Neuronal stem cell (in vitro differentiated cells): ENCODE measurements at regions not wholly inside any gene's neighbourhood (a gene's known extent, or its start where the extent isn't known, plus 50 kb on each side); places are given as distances from the start of the nearest gene placed in this dataset.

Experiments used
- DNase-seq: peaks from one replicate; pipeline ENCODE4 v3.0.0-alpha.2; 2013; ENCODE audit warnings: low spot score
- H2AFZ ChIP-seq: one replicate; pipeline ENCODE4 v1.6.1; 2013; ENCODE audit warnings: mild to moderate bottlenecking, low read length, inconsistent platforms
- H2AK5ac ChIP-seq: 2 replicates; pipeline ENCODE4 v1.6.1; 2013; ENCODE audit warnings: low read depth, mild to moderate bottlenecking, inconsistent platforms, low read length, moderate library complexity, mixed read lengths
- H2BK120ac ChIP-seq: 2 replicates; pipeline ENCODE4 v1.6.1; 2013; ENCODE audit warnings: low read depth, mild to moderate bottlenecking, inconsistent platforms, low read length, moderate library complexity, mixed read lengths
- H2BK12ac ChIP-seq: one replicate; pipeline ENCODE4 v1.6.1; 2013; ENCODE audit warnings: low read length, inconsistent platforms
- H2BK15ac ChIP-seq: 2 replicates; pipeline ENCODE4 v1.6.1; 2013; ENCODE audit warnings: mild to moderate bottlenecking, low read length, inconsistent platforms, mixed read lengths
- H2BK5ac ChIP-seq: one replicate; pipeline ENCODE4 v1.6.1; 2013; ENCODE audit warnings: inconsistent platforms, mild to moderate bottlenecking, low read length, moderate library complexity
- H3K14ac ChIP-seq: one replicate; pipeline ENCODE4 v1.6.1; 2013; ENCODE audit warnings: low read length, inconsistent platforms
- H3K18ac ChIP-seq: 2 replicates; pipeline ENCODE4 v1.6.1; 2013; ENCODE audit warnings: low read length, inconsistent platforms
- H3K23ac ChIP-seq: 2 replicates; pipeline ENCODE4 v1.6.1; 2013; ENCODE audit warnings: low read depth, mild to moderate bottlenecking, mixed read lengths, low read length, inconsistent platforms; ENCODE audit not compliant: poor library complexity
- H3K27ac ChIP-seq: replicated peaks from 3 replicates; pipeline ENCODE4 v1.5.1; 2013; ENCODE audit warnings: low read length, inconsistent platforms
- H3K27me3 ChIP-seq, 3 experiments: 2 replicates each; pipeline ENCODE4 v1.6.1; 2013; ENCODE audit warnings: low read length in 3 of 3, mild to moderate bottlenecking in 2 of 3, inconsistent platforms in 1 of 3, low read depth in 1 of 3, mixed read lengths in 1 of 3, moderate library complexity in 1 of 3; ENCODE audit not compliant: control insufficient read depth in 3 of 3, insufficient read depth in 3 of 3
- H3K36me3 ChIP-seq, 2 donors: replicated peaks in 1 of 2; 2 replicates each; pipeline ENCODE4 v1.6.1; 2013; ENCODE audit warnings: low read length in 2 of 2; ENCODE audit not compliant: control insufficient read depth in 2 of 2, insufficient read depth in 2 of 2
- H3K4ac ChIP-seq: 2 replicates; pipeline ENCODE4 v1.6.1; 2013; ENCODE audit warnings: inconsistent platforms, mild to moderate bottlenecking, low read length, moderate library complexity
- H3K4me1 ChIP-seq, 2 donors: 1 replicate in 1 of 2; 2 replicates in 1 of 2; pipeline ENCODE4 v1.6.1; 2013; ENCODE audit warnings: low read length in 2 of 2, low read depth in 1 of 2; ENCODE audit not compliant: control insufficient read depth in 2 of 2, insufficient read depth in 1 of 2
- H3K4me2 ChIP-seq: one replicate; pipeline ENCODE4 v1.6.1; 2013; ENCODE audit warnings: mild to moderate bottlenecking, low read length, inconsistent platforms; ENCODE audit not compliant: insufficient read depth, poor library complexity, severe bottlenecking
- H3K4me3 ChIP-seq, 2 donors: 2 replicates each; pipeline ENCODE4 v1.5.1; 2013; ENCODE audit warnings: low read length in 2 of 2, mild to moderate bottlenecking in 2 of 2, inconsistent platforms in 1 of 2, moderate library complexity in 1 of 2
- H3K79me1 ChIP-seq: one replicate; pipeline ENCODE4 v1.6.1; 2013; ENCODE audit warnings: low read depth, mild to moderate bottlenecking, inconsistent platforms, low read length, moderate library complexity
- H3K9ac ChIP-seq: one replicate; pipeline ENCODE4 v1.6.1; 2013; ENCODE audit warnings: mild to moderate bottlenecking, low read depth, low read length, inconsistent platforms; ENCODE audit not compliant: poor library complexity
- H3K9me3 ChIP-seq, 2 donors: replicated peaks in 1 of 2; 2 replicates each; pipeline versions ENCODE3 to v1.6.1; 2013; ENCODE audit warnings: low read length in 2 of 2, mild to moderate bottlenecking in 2 of 2, inconsistent platforms in 1 of 2, low read depth in 1 of 2, mixed read lengths in 1 of 2, moderate library complexity in 1 of 2; ENCODE audit not compliant: control insufficient read depth in 2 of 2, insufficient read depth in 1 of 2
- H4K8ac ChIP-seq: one replicate; pipeline ENCODE4 v1.6.1; 2013; ENCODE audit warnings: low read depth, mild to moderate bottlenecking, inconsistent platforms, low read length, moderate library complexity
- H4K91ac ChIP-seq: one replicate; pipeline ENCODE4 v1.6.1; 2013; ENCODE audit warnings: low read length, low read depth, mild to moderate bottlenecking, inconsistent platforms; ENCODE audit not compliant: poor library complexity
- WGBS, 2 donors: extraction: QIAGEN DNeasy Blood & Tissue Kit; methylation state at CpG; one replicate each; pipeline ENCODE4 v1.1.7; 2013; ENCODE audit warnings: missing lambda C conversion rate in 2 of 2, mixed read lengths in 1 of 2; ENCODE audit not compliant: insufficient read length in 2 of 2, insufficient replicate concordance in 1 of 2; ENCODE audit errors: extremely low coverage in 2 of 2; 5-methylcytosine and 5-hydroxymethylcytosine counted together

DNA sequence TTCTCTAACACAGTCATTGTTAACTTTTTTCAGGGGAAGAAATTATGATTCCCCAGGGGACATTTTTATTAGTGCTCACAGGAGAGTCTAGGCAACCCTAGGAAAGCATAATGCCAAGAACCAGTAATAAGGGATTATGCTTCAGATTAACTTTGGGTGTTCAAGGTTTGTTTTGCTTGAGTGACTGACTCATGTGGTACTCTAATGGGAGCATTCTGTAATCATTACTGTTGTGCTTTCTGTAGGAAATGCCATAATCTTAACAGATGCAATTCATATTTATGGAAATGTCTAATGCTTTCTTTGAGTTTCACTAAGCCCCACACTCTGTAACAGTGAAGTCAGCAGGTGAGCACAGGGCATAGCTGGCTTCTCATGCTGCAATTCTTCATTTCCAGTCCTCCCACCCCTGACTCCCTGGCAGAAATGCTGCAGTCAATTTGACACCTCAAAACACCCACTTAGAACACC, 263.4 kb upstream of the MAN1A1 start:
- no peak overlapping the region for H2BK120ac ChIP-seq
- H3K4me3 ChIP-seq = no peak overlapping the region
- no peaks in the 10 kb centered on the region for H3K27me3 ChIP-seq
- H3K79me1 ChIP-seq = no peaks in the 10 kb centered on the region
- no peaks in the 10 kb centered on the region for H3K36me3 ChIP-seq
- H2BK12ac ChIP-seq = no peak overlapping the region
- H2AFZ ChIP-seq = no peak overlapping the region
- no peak overlapping the region for H4K91ac ChIP-seq
- no peak overlapping the region for H3K14ac ChIP-seq
- no peak overlapping the region for H3K18ac ChIP-seq
- H3K9me3 ChIP-seq = no peaks in the 10 kb centered on the region
- no peak overlapping the region for H3K4me2 ChIP-seq
- no peak overlapping the region for H4K8ac ChIP-seq
- no peak overlapping the region for H2BK15ac ChIP-seq
- no peak overlapping the region for H2AK5ac ChIP-seq
- DNase-seq = no peak
- H3K4ac ChIP-seq = no peak overlapping the region
- H3K4me1 ChIP-seq = peaks cover 3 to 10% of the 10 kb centered on the region in 2 donors
- H3K23ac ChIP-seq = no peak overlapping the region
- H2BK5ac ChIP-seq = no peak overlapping the region
- no peak overlapping the region for H3K27ac ChIP-seq
- H3K9ac ChIP-seq = no peak overlapping the region

- H2BK5ac ChIP-seq = no peak overlapping the region
- H4K8ac ChIP-seq = no peak overlapping the region
- peaks cover 3 to 10% of the 10 kb centered on the region in 2 donors for H3K4me1 ChIP-seq
- H2BK120ac ChIP-seq = no peak overlapping the region
- no peak overlapping the region for H3K23ac ChIP-seq
- H3K14ac ChIP-seq = no peak overlapping the region
- H3K9me3 ChIP-seq = no peaks in the 10 kb centered on the region
- no peak overlapping the region for H3K4ac ChIP-seq
- H3K18ac ChIP-seq = no peak overlapping the region
- H3K79me1 ChIP-seq = no peaks in the 10 kb centered on the region
- H3K27ac ChIP-seq = no peak overlapping the region
- H3K9ac ChIP-seq = no peak overlapping the region
- no CpG with 5 or more reads among the region's 3 CpGs for WGBS, 2 donors
- no peaks in the 10 kb centered on the region for H3K36me3 ChIP-seq
- H3K4me3 ChIP-seq = no peak overlapping the region
- no peak overlapping the region for H2BK12ac ChIP-seq
- DNase-seq = no peak
- H3K4me2 ChIP-seq = no peak overlapping the region
- no peak overlapping the region for H2AK5ac ChIP-seq
- H4K91ac ChIP-seq = no peak overlapping the region
- no peaks in the 10 kb centered on the region for H3K27me3 ChIP-seq
- H2AFZ ChIP-seq = no peak overlapping the region
- no peak overlapping the region for H2BK15ac ChIP-seq
These were observed 262.8 kb upstream of the MAN1A1 start for GRCh38 chr6:119612176-119612891.

- Histone ChIP-seq H2BK15ac (no peak overlapping the region), H2BK12ac (no peak overlapping the region), H3K79me1 (no peaks in the 10 kb centered on the region), H3K27ac (no peak overlapping the region), H4K91ac (no peak overlapping the region), H3K36me3 (no peaks in the 10 kb centered on the region), H3K14ac (no peak overlapping the region), H2BK120ac (no peak overlapping the region), H3K4me2 (no peak overlapping the region), H3K4me1 (peaks cover 3 to 10% of the 10 kb centered on the region in 2 donors), H3K4ac (no peak overlapping the region), H2BK5ac (no peak overlapping the region), H2AFZ (no peak overlapping the region), H3K18ac (no peak overlapping the region), H3K23ac (no peak overlapping the region), H3K27me3 (no peaks in the 10 kb centered on the region), H3K9ac (no peak overlapping the region), H2AK5ac (no peak overlapping the region), H3K9me3 (no peaks in the 10 kb centered on the region), H4K8ac (no peak overlapping the region), H3K4me3 (no peak overlapping the region)
- no peak for DNase-seq
- no CpG with 5 or more reads among the region's 1 CpG for WGBS, 2 donors
These were observed 261.2 kb upstream of the MAN1A1 start for GRCh38 chr6:119610754-119611153.

DNA sequence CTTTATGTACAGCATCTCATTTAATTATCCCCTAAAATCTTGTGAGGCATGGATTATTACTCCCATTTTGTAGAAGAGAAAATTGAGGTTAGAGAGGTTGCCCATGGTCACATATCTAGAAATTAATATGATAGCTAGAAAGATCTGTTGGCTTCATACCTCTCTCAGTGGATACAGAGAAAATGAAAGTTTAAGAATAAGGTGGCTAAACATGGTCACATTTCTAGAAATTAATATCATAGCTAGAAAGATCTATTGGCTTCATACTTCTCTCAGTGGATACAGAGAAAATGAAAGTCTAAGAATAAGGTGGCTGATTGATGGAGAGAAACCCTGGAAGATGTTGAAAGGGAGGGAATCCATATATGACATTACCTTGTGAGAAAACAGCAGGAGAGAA, 260.7 kb upstream of the MAN1A1 start:
- no peak overlapping the region for H2BK5ac ChIP-seq
- DNase-seq = no peak
- no peaks in the 10 kb centered on the region for H3K79me1 ChIP-seq
- no peak overlapping the region for H3K18ac ChIP-seq
- no peak overlapping the region for H2BK120ac ChIP-seq
- H3K4ac ChIP-seq = no peak overlapping the region
- no peak overlapping the region for H3K4me2 ChIP-seq
- H3K27me3 ChIP-seq = no peaks in the 10 kb centered on the region
- H3K4me1 ChIP-seq = peaks cover 3 to 10% of the 10 kb centered on the region in 2 donors
- H3K14ac ChIP-seq = no peak overlapping the region
- H2BK15ac ChIP-seq = no peak overlapping the region
- H3K36me3 ChIP-seq = no peaks in the 10 kb centered on the region
- H2AK5ac ChIP-seq = no peak overlapping the region
- H3K9ac ChIP-seq = no peak overlapping the region
- no peak overlapping the region for H2AFZ ChIP-seq
- H3K23ac ChIP-seq = no peak overlapping the region
- no peak overlapping the region for H3K4me3 ChIP-seq
- H4K91ac ChIP-seq = no peak overlapping the region
- no peak overlapping the region for H3K27ac ChIP-seq
- H3K9me3 ChIP-seq = no peaks in the 10 kb centered on the region
- H2BK12ac ChIP-seq = no peak overlapping the region
- H4K8ac ChIP-seq = no peak overlapping the region
